NCI-H82 treated with DMSO at 0.1 percent for 48 hours (cell line): ENCODE measurements at regions not wholly inside any gene's neighbourhood (a gene's known extent, or its start where the extent isn't known, plus 50 kb on each side); places are given as distances from the start of the nearest gene placed in this dataset.

Experiments
- DNase-seq: peaks from one replicate; lab custom pipeline; 2025; ENCODE audit not compliant: unreplicated experiment; lab: John Stamatoyannopoulos, UW

GRCh38 chr6:100184473-100184872 is 190.4 kb upstream of the MCHR2 start:
- DNase-seq: no peak

- no peak for DNase-seq
Measured at GRCh38 chr6:100182313-100182712, 188.3 kb upstream of the MCHR2 start.

GRCh38 chr6:100181309-100181708 is 187.3 kb upstream of the MCHR2 start:
- no peak for DNase-seq

DNA sequence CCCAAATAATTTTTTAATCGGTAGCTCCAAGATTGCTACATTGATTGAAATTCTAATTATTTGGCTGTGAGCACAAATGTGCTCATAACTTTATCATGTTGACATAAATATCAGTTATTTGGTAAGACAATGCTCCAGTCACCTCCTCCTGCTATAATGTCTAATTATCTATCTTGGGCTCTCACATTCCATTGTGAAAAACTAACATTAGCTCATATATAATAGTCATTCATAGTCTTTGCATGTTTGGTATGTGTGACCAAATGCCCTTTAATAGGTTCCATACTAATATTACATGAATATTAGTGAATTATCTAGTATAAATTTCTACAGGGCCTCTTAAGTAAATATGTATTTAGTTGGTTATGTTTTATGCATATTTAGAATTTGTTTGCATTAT is 185.6 kb upstream of the MCHR2 start:
- no peak for DNase-seq

DNA sequence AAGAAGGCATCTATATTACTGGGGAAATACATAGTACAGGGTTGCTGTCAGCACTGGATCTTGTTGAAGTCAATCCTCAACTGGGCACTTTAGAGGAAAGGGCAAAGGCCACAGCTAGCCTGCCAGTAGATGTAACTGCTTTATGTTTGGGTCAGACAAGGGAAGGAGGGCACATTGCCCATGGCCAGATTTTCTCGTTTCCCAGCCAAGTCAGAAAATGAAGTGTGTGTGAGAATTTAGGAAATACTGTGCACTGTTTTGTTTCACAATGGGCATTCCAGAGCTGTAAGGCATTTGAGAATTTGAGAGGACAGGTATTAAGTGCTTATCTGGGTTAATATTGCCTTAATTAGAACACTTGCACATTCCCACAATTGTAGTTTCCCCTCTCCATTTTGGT is 183.9 kb upstream of the MCHR2 start:
- no peak for DNase-seq

- DNase-seq: no peak
Measured at GRCh38 chr6:100176951-100177710, 183.1 kb upstream of the MCHR2 start.

DNA sequence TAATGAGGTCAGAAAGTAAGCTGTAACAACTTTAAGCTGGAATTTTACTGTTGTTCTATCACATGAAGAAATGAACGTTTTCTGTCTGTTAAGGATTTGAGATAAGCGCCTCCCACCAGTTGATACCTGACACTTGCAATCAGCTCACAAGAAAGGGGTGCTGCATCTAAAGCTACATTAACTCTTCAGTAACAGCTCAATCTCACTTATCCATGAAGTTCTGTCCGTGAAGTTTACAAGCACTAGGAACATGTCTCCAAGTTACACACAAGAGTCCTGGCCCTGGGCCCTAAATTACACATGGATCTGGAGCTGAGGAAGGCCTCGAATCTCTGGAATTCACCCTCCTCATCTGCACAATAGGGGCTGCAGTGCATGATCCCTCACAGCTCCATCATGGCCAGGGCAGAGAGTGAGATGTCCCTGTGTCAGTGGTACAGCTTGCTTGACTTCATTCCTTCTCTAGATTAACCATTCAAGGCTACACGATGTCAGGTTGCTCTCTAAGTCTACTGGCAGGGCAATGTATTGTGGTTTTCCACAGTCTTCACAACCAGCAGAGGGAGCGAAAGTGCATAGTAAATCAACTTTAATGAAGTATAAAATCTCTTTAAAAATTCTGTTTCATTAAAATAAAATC is 182.4 kb upstream of the MCHR2 start:
- DNase-seq: no peak

DNA sequence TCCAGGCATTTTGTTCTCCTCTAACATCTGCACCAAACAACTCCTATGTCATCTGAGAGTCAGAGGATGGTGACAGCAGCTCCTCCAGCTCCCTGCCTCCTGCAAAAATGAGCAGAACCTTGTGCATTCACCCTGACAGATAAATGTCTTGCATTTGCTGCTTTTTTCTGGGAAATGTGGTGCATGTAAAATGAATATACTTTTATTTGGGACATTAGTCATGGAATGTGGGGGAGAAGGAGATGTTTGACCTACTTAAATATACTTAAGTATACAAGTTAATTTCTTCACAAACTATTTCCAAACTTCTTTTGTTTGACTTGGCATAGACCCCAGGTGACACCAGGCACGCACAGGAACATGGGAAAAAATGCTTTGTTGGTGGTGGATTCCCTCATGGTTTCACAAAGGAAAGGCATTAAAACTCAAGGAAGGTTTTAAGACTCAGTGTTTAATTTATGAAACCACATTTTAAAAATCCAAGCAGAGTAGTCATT is 181.8 kb upstream of the MCHR2 start:
- no peak for DNase-seq

- no peak for DNase-seq
Measured at GRCh38 chr6:100173211-100173610, 179.2 kb upstream of the MCHR2 start.

DNA sequence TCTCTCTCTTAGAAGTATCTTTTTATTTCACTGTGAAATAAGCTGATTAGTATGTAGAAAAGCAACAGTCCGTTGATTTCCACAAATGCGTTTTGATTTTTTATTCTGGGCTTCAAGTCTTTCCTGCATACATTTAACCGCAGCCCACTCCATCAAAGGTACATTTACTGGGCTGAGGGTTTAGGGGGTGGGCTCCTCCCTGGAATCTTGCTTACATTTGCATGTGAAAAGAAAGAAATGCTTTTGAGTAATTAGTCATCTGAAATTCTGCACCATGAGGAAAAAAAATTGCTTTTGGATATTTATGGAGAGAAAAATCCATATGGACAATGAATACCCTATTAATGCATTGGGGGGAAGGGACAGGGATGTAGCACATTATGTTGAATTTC is 178.3 kb upstream of the MCHR2 start:
- DNase-seq: no peak

- no peak for DNase-seq
Measured at GRCh38 chr6:100171533-100172321, 177.7 kb upstream of the MCHR2 start.

GRCh38 chr6:100168148-100168547 is 174.1 kb upstream of the MCHR2 start:
- DNase-seq: no peak

- DNase-seq: no peak
Measured at GRCh38 chr6:100167585-100167984, 173.6 kb upstream of the MCHR2 start.

DNA sequence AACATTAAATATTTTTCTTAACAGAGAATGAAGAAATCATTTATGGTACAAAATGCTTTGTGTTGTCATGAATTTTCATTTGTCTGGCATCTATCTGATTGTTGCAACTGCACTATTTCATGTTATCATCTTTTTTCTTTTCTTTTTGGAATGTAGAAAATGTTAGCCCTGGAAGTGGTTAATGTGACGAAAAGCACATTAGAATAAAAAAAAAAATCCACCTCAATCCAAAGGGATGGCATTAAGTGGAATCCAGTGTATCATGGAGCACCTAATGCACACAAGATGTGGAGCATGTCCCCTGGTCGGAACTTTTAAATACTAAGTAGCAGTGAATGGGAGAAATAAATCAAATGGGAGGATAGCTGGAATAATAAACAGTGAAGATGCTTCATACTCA is 172.9 kb upstream of the MCHR2 start:
- no peak for DNase-seq

GRCh38 chr6:100165442-100165841 is 171.4 kb upstream of the MCHR2 start:
- no peak for DNase-seq

DNA sequence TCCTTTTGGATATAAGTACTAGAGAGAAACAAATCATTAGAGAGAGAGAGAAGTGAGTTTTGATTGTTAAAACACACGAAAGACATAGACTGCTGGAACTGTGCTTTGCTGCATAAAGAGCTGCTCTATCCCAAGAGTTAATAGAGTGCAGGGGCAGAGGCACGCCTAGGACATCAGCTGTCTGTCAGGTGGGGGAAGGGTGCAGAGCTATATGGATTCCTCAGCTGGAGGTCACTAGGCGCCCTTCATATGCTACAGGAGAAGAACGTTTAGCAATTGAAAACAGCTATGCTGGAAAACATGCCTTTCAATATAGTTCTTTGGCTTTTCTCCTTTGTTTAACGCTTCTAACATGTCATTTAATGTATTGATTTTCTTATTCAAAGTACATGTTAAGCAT is 169.0 kb upstream of the MCHR2 start:
- DNase-seq: no peak

DNA sequence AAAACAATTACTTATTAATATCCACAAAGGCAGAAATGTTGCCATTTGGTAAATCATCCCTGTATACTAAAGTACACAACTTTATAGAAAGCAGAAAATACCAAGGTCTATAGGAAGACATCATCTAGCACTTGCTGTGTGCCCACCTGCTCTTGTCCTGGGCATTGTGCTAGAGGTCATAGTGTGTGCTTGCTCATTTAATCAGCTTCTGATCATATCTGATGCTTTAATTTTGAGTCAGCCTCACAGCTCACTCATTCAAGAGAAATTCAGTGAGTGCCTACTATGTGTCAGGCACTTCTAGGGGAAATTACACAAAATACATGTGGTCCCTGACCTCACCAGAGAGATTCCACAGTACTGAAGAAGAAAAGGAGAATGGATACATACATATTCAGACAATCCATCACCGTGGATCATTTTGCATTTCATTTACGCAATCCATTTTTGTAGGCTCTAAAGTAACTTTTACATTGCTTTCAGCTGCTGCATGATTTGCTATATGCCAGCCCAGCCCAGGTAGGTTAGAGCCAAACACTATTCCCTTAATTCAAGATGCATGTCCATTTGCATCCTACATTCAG is 167.9 kb upstream of the MCHR2 start:
- no peak for DNase-seq

- no peak for DNase-seq
Measured at GRCh38 chr6:100160930-100161329, 166.9 kb upstream of the MCHR2 start.

- no peak for DNase-seq
Measured at GRCh38 chr6:100155141-100155540, 161.1 kb upstream of the MCHR2 start.

- no peak for DNase-seq
Measured at GRCh38 chr6:100153636-100154275, 159.7 kb upstream of the MCHR2 start.

- DNase-seq: no peak
Measured at GRCh38 chr6:100152201-100152600, 158.2 kb upstream of the MCHR2 start.
